ENCODE measurements at regions not wholly inside any gene's neighbourhood (a gene's known extent, or its start where the extent isn't known, plus 50 kb on each side); places are given as distances from the start of the nearest gene placed in this dataset.

DNA sequence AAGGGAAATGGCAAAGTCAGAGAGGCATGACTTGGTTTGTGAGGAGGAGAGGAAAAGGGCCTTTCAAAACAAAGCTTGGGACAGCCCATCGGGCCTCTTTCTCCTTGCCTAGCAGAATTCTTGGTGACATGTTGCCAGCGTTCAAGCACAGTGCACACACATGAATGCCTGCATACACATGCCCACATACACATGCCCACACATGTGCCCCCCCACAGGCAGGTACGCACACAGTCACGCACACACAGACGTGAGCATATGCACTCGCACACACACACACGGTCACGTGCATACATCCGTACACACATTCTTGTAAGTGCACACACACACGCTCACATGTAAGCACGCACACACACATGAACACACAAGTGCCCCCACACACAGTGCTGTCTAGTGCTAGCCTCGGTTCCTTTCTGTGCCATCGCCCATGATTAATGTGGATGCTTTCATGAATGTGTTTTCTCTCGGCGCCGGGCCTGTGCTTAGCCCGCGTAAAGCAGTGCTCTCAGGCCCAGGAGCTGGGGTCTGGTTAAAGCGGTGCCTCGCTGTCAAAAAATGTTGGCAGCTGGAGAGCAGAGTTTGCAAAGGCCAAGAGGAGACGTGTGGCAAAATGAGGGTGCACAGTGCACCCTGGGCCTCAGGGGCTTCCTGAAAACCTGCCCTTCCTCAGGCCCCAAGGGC lies 328.8 kb upstream of the DIO3 start:
- H3K4me1 ChIP-seq, result no peaks in the 10 kb centered on the region
- 84 to 90% methylated on average over 21 of the region's 21 CpGs for WGBS, 2 donors
- no peak overlapping the region for H3K4me3 ChIP-seq
- no peaks in the 10 kb centered on the region for H3K36me3 ChIP-seq
- no peak for ATAC-seq
- H3K27ac ChIP-seq, result no peak overlapping the region
- intact Hi-C loops (cut with DNase I), result loop anchor here in 3 of 10 donors (10.0 kb wide), 3 partner anchors 378 to 568 kb away; partner anchors contain the start of gene DLK1 (in 1 of the 3)
- DNase-seq, result no peak
- TF ChIP-seq, protein P1, sequence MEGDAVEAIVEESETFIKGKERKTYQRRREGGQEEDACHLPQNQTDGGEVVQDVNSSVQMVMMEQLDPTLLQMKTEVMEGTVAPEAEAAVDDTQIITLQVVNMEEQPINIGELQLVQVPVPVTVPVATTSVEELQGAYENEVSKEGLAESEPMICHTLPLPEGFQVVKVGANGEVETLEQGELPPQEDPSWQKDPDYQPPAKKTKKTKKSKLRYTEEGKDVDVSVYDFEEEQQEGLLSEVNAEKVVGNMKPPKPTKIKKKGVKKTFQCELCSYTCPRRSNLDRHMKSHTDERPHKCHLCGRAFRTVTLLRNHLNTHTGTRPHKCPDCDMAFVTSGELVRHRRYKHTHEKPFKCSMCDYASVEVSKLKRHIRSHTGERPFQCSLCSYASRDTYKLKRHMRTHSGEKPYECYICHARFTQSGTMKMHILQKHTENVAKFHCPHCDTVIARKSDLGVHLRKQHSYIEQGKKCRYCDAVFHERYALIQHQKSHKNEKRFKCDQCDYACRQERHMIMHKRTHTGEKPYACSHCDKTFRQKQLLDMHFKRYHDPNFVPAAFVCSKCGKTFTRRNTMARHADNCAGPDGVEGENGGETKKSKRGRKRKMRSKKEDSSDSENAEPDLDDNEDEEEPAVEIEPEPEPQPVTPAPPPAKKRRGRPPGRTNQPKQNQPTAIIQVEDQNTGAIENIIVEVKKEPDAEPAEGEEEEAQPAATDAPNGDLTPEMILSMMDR (IDR thresholded peaks at IDR 0.05), result no peak
- H3K9me3 ChIP-seq, result no peaks in the 10 kb centered on the region
- H3K27me3 ChIP-seq, result peaks cover 0 to 33% (median 15%) of the 10 kb centered on the region in 7 donors

DNA sequence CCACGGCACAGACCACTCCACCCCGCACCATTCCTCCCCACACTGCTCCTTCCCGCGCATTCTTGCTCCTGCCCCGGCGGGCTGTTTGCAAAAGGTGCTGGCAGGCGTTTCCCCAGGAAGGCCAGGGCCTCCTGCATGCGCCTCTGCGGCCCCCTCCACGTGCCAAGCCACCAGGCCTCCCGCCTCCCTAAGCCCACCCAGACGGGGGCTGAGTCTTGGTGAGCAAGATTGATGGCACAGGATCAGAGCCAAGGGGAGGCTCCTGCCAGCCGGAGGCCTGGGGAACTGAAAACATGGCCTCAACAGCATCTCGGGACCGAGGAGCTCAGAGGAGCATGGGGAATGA lies 328.3 kb upstream of the DIO3 start:
- Histone ChIP-seq H3K4me1 (no peaks in the 10 kb centered on the region), H3K27me3 (peaks cover 0 to 38% (median 15%) of the 10 kb centered on the region in 7 donors), H3K4me3 (no peak overlapping the region), H3K27ac (no peak overlapping the region), H3K36me3 (no peaks in the 10 kb centered on the region), H3K9me3 (no peaks in the 10 kb centered on the region)
- 66% methylated on average over 15 of the region's 15 CpGs for WGBS, 2 donors
- DNase-seq (no peak), ATAC-seq (no peak)
- intact Hi-C loops (cut with DNase I), result loop anchor here in 3 of 10 donors (10.0 kb wide), 3 partner anchors 378 to 568 kb away; partner anchors contain the start of gene DLK1 (in 1 of the 3)
- TF ChIP-seq, protein P1 (IDR thresholded peaks at IDR 0.05), result no peak

DNA sequence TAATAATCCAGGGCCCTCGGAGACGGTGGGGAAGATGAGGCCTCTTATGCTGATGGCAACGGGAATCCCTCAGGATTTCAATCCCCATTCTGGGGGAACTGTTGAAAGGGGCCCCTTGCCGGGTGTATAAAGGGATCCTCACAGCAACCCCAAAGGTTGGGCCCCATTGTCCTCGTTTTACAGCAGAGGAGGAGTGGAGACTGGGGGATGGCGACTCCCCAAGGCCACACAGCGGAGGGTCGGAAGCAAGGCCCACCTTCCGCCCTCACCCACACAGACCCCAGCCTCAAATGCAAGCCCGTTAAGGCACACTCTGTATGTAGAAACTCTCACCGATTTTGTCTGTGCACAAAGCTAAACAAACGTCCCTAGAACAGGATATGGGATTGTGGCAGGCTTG lies 327.9 kb upstream of the DIO3 start:
- intact Hi-C loops (cut with DNase I), result loop anchor here in 3 of 10 donors (10.0 kb wide), 3 partner anchors 379 to 569 kb away; partner anchors contain the start of gene DLK1 (in 1 of the 3)

DNA sequence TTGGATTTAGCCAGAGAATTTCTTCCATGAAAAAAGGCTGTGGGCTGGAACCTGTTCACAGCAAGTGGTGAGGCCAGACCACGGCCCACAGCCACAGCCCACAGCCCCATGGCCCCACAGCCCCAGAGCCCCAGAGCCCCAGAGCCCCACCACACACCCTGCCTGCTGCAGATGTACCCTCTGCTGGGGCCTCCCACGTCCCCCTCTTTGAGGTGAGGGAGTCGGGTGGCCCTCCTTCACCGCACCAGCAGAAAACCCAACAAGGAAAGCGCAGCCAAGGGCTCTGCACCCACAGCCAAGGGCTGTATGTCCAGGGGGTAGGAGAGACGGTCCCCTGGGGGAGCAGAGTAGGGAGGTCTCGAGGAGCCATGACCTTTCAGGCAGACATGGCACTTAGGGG lies 327.5 kb upstream of the DIO3 start:
- Histone ChIP-seq H3K4me3 (no peak overlapping the region), H3K27ac (no peak overlapping the region), H3K27me3 (peaks cover 0 to 43% (median 15%) of the 10 kb centered on the region in 7 donors), H3K4me1 (no peaks in the 10 kb centered on the region), H3K9me3 (no peaks in the 10 kb centered on the region), H3K36me3 (no peaks in the 10 kb centered on the region)
- DNase-seq (no peak), ATAC-seq (no peak)
- WGBS, 2 donors, result 70 to 73% methylated on average over 7 of the region's 7 CpGs
- intact Hi-C loops (cut with DNase I), result loop anchor here in 3 of 10 donors (10.0 kb wide), 3 partner anchors 379 to 569 kb away; partner anchors contain the start of gene DLK1 (in 1 of the 3)
- TF ChIP-seq, protein P1 (IDR thresholded peaks at IDR 0.05), result no peak

More for the DNA sequence above, 327.9 kb upstream of the DIO3 start:
- ATAC-seq, result no peak
- Histone ChIP-seq H3K4me3 (no peak overlapping the region), H3K4me1 (no peaks in the 10 kb centered on the region), H3K27ac (no peak overlapping the region), H3K27me3 (peaks cover 0 to 39% (median 15%) of the 10 kb centered on the region in 7 donors), H3K36me3 (no peaks in the 10 kb centered on the region), H3K9me3 (no peaks in the 10 kb centered on the region)
- no peak for DNase-seq
- WGBS, 2 donors, result 72 to 73% methylated on average over 12 of the region's 12 CpGs
- TF ChIP-seq, protein P1 (IDR thresholded peaks at IDR 0.05), result no peak
